ENCODE measurements at regions not wholly inside any gene's neighbourhood (a gene's known extent, or its start where the extent isn't known, plus 50 kb on each side); places are given as distances from the start of the nearest gene placed in this dataset.

- no peak overlapping the region for H3K27ac ChIP-seq
- DNase-seq (ENCODE audit: low read depth, low spot score) = no peak
Measured at GRCh38 chr22:44404341-44405020, 91.7 kb upstream of the SHISAL1 start.

- DNase-seq (ENCODE audit: low read depth, low spot score) = no peak
- H3K27ac ChIP-seq = no peak overlapping the region
Measured at GRCh38 chr22:44403602-44404329, 91.0 kb upstream of the SHISAL1 start.

DNA sequence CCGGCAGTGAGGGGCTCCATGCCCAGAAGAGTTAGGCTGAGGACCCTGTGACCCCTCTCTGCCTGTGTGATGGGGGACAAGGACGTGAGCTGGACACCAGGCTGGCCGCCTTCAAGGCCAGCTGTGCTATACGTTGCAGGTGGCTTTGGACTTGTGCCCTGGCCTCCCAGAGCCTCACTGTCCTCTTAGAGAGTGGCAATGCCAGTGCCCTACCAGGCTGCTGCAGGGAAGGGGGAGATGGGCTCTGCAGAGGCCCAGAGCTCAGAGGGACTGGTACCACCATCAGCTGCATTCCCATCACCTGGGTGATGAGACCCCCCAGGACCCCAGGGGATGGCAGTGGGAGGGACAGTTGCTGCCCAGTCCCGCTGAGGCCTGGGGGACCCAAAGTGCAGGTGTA is 90.4 kb upstream of the SHISAL1 start:
- no peak for DNase-seq (ENCODE audit: low read depth, low spot score)

GRCh38 chr22:44402196-44403111 is 89.7 kb upstream of the SHISAL1 start:
- no peak for DNase-seq (ENCODE audit: low read depth, low spot score)
- H3K27ac ChIP-seq = no peak overlapping the region

More for the DNA sequence above, 90.4 kb upstream of the SHISAL1 start:
- H3K27ac ChIP-seq = no peak overlapping the region

DNA sequence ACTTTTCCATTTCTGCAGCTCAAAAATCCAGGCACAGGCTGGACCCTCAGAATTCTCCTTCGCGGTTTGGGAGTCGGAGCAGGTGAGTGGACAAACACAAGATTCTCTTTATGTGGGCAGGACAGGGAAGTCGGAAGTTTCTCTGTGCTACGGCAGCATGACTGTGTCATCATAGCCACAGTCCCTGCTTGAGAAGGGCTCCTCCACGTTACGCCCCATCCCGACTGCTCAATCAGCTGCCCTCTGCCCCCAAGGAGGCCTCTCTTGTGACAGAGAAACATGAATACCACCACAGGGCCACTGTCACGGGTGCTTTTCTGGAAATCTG is 89.0 kb upstream of the SHISAL1 start:
- no peak for DNase-seq (ENCODE audit: low read depth, low spot score)
- H3K27ac ChIP-seq = no peak overlapping the region

- H3K27ac ChIP-seq = no peak overlapping the region
- DNase-seq (ENCODE audit: low read depth, low spot score) = no peak
Measured at GRCh38 chr22:44400763-44401060, 88.0 kb upstream of the SHISAL1 start.

GRCh38 chr22:44399906-44400762 is 87.4 kb upstream of the SHISAL1 start:
- no peak overlapping the region for H3K27ac ChIP-seq
- DNase-seq (ENCODE audit: low read depth, low spot score) = no peak

GRCh38 chr22:44398856-44399837 is 86.4 kb upstream of the SHISAL1 start:
- DNase-seq (ENCODE audit: low read depth, low spot score) = no peak
- no peak overlapping the region for H3K27ac ChIP-seq

DNA sequence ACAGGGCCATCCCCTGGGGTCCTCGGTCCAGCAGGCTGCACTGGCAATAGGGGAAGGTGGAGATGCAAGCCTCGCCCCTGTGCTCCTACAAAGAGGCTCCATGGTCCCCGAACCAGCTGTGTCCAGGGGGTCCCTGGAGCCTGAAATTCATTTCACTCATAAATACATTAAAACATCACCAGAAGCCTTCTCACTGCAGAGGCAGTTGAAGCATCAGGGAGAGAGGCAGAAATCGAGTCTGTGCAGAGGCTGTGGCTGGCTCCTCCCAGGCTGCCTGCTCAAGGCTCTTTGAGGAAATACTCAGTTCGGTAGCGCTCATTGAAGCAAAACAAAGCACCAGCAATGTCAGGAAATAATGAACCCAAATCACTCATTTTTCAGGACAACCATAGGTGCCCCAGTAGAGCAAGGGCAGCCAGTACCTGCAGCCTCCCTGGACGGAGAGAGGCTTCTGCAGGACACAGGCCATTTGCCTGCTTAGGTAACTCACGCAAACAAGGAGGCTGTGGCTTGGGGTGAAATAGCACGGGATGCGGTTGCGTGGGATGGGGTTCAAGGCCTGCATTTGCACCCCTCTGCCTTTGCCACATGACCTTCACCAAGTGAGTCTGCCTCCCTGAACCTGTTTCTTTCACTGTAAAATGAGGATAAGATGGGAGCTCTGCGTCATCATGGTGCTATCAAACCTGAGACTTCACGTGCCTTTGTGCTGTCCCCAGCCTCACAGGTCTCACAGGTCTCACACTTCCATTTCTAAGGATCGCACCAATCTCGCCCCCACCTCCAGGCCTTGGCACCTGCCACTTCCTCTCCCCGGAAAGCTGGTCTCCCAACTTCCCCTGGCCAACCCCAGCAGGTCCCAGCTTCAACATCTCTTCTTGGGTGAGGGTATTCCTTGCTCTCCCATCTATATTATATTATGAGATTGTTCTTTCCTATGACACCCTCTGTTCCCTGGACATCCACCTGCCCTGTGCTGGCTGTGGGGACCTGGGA is 84.3 kb upstream of the SHISAL1 start:
- no peak for DNase-seq (ENCODE audit: low read depth, low spot score)
- no peak overlapping the region for H3K27ac ChIP-seq

GRCh38 chr22:44396021-44396726 is 83.4 kb upstream of the SHISAL1 start:
- H3K27ac ChIP-seq = no peak overlapping the region
- no peak for DNase-seq (ENCODE audit: low read depth, low spot score)

DNA sequence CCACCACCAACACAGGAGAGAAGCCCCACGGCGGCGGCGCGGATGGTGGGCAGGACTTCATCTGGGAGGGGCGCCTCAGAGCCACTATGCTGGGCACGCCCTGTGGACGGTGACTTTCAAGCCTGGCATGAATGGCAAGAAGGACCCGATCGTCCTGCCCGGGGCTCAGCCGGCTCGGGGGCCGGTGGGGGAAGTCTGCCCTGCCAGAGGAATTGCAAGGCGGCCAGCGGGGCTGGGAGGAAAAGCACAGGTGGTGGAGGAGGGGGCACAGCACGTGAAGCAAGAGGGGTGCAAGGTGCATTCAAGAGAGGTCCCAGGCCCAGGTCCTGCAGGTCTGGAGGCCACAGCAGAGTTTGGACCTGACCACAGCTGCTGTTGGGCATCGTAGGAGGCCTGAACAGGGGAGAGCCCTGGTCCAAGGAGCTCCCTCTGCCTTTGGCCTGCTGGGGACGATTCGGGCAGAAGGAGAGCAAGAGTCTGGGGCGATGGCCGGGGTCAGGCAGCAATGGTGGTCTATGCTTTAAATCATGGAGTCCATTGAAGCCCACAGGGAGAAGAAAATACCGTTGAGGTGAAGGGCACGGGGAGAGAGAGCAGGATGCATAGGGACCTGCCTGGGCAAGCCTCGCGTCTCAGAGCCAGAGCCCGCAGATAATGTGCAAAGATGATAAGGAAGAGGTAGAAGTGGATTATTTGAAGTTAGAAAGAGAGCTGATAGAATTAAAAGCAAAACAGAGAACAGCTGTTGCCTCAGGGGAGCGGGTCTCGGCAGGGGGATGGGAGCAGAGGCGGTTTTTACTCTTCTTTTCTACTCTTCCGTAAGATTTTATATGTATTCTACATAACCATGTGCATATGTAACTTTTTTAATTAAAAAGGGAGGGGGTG is 82.6 kb upstream of the SHISAL1 start:
- H3K27ac ChIP-seq = no peak overlapping the region
- DNase-seq (ENCODE audit: low read depth, low spot score) = no peak

DNA sequence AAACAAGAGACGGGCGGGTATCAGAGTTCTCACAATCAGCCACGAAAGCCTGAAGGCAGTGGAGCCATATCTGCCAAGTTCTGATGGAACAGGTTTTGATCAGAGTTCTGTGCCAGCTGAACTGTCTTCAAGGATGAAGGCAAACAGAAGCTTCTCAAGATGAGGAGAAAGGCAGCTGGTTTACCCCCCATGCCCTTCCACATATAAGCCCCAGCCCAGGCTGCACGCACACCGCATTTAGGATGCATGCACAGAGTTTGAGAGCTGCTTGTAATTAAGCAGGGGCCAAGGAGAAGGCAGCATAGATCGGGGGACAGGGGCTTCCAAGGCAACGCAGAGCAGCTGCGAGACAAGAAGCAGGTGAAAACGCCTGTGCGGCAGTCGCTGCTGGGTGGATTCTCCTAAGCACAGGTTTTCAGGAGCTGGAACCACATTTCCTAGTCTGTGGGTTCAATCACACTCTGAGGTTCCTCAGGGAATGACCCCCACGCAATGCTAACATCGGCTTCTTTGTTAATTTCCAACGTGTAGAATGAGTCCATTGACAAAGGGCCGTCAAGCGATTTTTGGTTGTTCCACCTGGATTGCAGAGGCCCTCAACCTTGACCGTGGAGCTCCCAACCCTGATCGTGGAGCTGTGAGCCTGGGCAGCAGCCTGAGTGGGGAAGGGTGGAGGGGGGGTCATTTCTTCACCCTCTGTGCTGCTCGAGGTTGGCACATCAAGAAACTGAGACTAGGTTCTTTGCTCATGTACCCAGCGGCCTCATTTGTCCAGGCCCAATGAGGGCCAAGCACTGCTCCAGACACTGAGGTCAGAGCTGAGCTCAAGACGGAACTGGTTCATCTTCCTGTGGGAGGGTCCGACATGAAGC is 81.7 kb upstream of the SHISAL1 start:
- DNase-seq (ENCODE audit: low read depth, low spot score) = no peak
- H3K27ac ChIP-seq = no peak overlapping the region

- peak overlapping the region; percentile 13 for H3K27ac ChIP-seq
- no peak for DNase-seq (ENCODE audit: low read depth, low spot score)
Measured at GRCh38 chr22:44393066-44393465, 80.3 kb upstream of the SHISAL1 start.

DNA sequence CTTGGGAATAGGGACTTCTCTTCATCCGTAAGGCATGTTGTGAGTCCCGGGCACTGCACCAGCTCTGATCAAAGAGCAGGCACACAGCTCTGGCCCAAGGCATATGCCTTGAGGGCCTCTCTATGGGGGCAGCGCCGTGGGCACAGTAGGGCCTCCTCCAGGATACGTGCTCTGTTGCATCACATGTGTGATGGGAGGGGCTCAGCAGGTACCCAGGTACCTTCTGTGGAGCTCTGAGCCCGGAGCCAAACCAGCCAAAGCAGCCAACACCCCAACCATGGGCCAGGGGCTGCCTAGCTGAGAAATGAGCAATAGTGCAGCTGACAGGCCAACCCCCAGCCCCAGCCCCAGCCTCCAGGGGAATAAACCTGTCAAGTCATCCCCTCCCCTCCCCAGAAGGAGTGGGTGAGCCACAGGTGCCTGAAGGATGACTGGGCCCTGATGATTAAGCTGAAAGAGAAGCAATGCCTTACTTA is 79.7 kb upstream of the SHISAL1 start:
- peak; percentile 46 for DNase-seq (ENCODE audit: low read depth, low spot score)
- H3K27ac ChIP-seq = peak overlapping the region; percentile 13

Data from epithelial cell of prostate (primary cell).